Small intestine (tissue), 7 donors: ENCODE measurements at regions not wholly inside any gene's neighbourhood (a gene's known extent, or its start where the extent isn't known, plus 50 kb on each side); places are given as distances from the start of the nearest gene placed in this dataset.
"Not testable (repeated sequence)": the region's sequence is repeated elsewhere in the genome, so short reads cannot be mapped to it uniquely, and the experiment has no call there.

Experiments used
- DNase-seq, 2 donors: peaks; one replicate each; pipeline versions ENCODE4 v3.0.0 to v3.0.0-alpha.2; 2013
- FAIRE-seq: peaks from 2 replicates; lab custom pipeline; 2012; peaks lifted over from hg19 to GRCh38; lab: Jason Lieb, UNC
- H3K27ac ChIP-seq, 3 donors: one replicate each; pipeline ENCODE4 v1.5.1; 2013; ENCODE audit warnings: low read length in 2 of 3, mild to moderate bottlenecking in 2 of 3, control low read depth in 1 of 3, inconsistent platforms in 1 of 3, low read depth in 1 of 3, moderate library complexity in 1 of 3
- H3K27me3 ChIP-seq, 3 donors: one replicate each; pipeline ENCODE4 v1.6.1; 2013; ENCODE audit warnings: low read length in 3 of 3, inconsistent platforms in 1 of 3; ENCODE audit not compliant: control insufficient read depth in 3 of 3, insufficient read depth in 3 of 3
- H3K36me3 ChIP-seq, 3 donors: one replicate each; pipeline ENCODE4 v1.6.1; 2013; ENCODE audit warnings: low read length in 3 of 3, inconsistent platforms in 1 of 3, low read depth in 1 of 3, mild to moderate bottlenecking in 1 of 3, moderate library complexity in 1 of 3; ENCODE audit not compliant: control insufficient read depth in 3 of 3, insufficient read depth in 2 of 3
- H3K4me1 ChIP-seq, 3 donors: one replicate each; pipeline ENCODE4 v1.6.1; 2013; ENCODE audit warnings: low read length in 2 of 3, inconsistent platforms in 1 of 3, low read depth in 1 of 3, mild to moderate bottlenecking in 1 of 3, moderate library complexity in 1 of 3; ENCODE audit not compliant: control insufficient read depth in 3 of 3, insufficient read depth in 2 of 3
- H3K4me3 ChIP-seq, 3 donors: one replicate each; pipeline ENCODE4 v1.5.1; 2013; ENCODE audit warnings: low read length in 3 of 3, control low read depth in 1 of 3, inconsistent platforms in 1 of 3, low read depth in 1 of 3, mild to moderate bottlenecking in 1 of 3, moderate library complexity in 1 of 3
- H3K9me3 ChIP-seq, 2 donors: one replicate each; pipeline ENCODE4 v1.6.1; 2013; ENCODE audit warnings: low read depth in 1 of 2, low read length in 1 of 2; ENCODE audit not compliant: control insufficient read depth in 2 of 2, insufficient read depth in 1 of 2
- WGBS, 3 donors: extraction: QIAGEN DNeasy Blood & Tissue Kit; methylation state at CpG; one replicate each; pipeline ENCODE4 v1.1.7; 2013; 5-methylcytosine and 5-hydroxymethylcytosine counted together
- donor health status: healthy with polysubstance abuse.
- donor health status: control.
- donor health status: control.
- donor health status: Bipolar disorder and iron deficiency.
- donor health status: healthy.

DNA sequence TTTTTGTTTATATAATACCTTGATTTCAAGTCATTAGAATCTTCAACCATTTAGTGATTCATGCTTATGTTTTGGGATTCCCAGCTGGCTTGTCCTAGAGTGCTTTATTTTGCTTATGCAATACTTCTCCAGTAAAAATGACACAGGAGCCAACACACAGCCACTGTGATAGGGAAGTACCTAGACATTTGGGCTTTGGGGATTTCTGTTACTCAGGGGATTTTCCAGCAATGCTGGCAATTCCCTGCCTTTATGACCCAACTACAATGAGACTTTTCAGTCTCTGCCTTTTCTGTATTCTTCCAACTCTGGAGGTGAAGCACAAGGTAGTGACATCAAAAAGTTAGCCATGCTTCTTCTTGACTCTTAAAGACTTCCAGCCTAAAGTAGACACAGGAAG is 119.0 kb downstream of the DDX11 start:
- H3K36me3 ChIP-seq, H3K4me3 ChIP-seq, H3K4me1 ChIP-seq, FAIRE-seq, H3K9me3 ChIP-seq, H3K27me3 ChIP-seq, H3K27ac ChIP-seq, DNase-seq: not testable (repeated sequence)

DNA sequence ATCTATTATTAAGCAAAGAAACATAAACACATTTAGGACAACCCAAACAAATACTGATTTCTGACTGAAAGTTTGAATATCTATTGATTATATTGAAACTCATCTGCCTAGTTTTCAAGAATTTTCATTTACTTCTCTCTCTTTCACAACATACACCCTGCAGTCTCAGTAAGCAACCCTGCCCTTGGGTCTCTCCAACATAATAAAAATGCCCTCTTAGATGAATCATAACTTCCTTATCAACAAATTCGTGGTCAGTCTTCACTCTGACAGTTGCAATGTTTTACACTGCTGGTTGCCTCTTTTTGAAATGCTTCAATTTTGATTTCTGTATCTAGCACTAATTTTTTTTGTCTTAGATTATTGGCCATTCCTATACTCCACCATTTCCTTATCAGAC is 122.0 kb downstream of the DDX11 start:
- DNase-seq (peak in 1 of 2 donors; percentile 37), FAIRE-seq (peak; percentile 95)
- not testable (repeated sequence) for H3K9me3 ChIP-seq, H3K4me1 ChIP-seq, H3K27ac ChIP-seq, H3K36me3 ChIP-seq, H3K27me3 ChIP-seq, H3K4me3 ChIP-seq
- 0 to 19% (median 16%) methylated on average over 1 of the region's 1 CpG for WGBS, 3 donors

DNA sequence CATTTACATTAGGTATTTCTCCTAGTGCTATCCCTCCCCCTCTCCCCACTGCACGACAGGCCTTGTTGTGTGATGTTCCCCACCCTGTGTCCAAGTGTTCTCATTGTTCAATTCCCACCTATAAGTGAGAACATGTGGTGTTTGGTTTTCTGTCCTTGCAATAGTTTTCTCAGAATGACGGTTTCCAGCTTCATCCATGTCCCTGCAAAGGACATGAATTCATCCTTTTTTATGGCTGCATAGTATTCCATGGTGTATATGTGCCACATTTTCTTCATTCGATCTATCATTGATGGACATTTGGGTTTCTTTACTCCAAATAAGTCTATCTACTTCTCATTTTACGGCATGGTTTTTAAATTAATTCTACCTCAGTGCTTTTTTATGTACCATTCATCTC is 125.8 kb downstream of the DDX11 start:
- H3K4me1 ChIP-seq, H3K4me3 ChIP-seq, DNase-seq, FAIRE-seq, H3K9me3 ChIP-seq, H3K27me3 ChIP-seq, H3K36me3 ChIP-seq, H3K27ac ChIP-seq: not testable (repeated sequence)
- 64 to 74% (median 69%) methylated on average over 4 of the region's 4 CpGs for WGBS, 3 donors

DNA sequence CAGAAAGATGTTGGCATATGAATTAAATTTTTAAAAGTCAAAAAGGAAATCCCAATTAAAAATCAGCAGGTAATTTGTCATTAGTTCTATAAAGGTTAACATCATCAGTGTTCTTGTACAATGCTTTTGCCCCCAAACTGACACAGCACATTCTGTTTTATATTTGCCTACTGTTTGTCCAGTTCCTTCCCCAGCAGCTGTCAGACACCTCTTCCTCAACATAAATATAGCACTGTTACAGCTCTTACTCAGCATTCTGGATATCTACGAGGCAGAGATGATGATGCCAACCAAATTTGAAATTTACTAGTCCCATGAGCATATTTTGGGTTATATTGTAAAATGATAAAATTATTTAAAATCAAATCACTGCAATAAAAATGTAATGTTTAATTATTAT is 124.6 kb downstream of the SINHCAF start:
- no peak for DNase-seq
- Histone ChIP-seq H3K36me3 (no peaks in the 10 kb centered on the region), H3K9me3 (no peaks in the 10 kb centered on the region), H3K27me3 (no peaks in the 10 kb centered on the region), H3K27ac (no peak overlapping the region), H3K4me1 (no peaks in the 10 kb centered on the region), H3K4me3 (no peak overlapping the region)
- WGBS, 3 donors, result 44 to 68% (median 56%) methylated on average over 1 of the region's 1 CpG
- no peak for FAIRE-seq

DNA sequence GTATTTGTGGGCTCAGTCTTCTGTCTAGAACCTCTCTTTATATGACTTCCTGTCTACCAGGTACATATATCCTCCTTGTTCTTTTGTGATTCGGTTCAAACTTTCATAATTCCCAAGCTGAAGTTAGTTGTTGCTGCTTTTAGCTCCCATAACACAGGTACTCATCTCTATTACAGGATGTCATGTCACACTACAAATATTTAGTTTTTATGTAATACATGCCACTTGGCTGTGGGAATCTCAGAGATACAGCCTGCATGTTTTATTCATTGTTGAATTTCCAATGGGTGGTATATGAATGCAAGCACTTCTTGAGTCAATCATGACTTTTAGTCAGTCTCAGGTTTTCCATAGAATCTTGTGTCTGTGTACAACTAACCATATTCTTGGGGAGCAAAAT is 122.7 kb downstream of the SINHCAF start:
- 66 to 77% (median 75%) methylated on average over 1 of the region's 1 CpG for WGBS, 3 donors
- DNase-seq (no peak), FAIRE-seq (no peak)
- Histone ChIP-seq H3K27me3 (no peaks in the 10 kb centered on the region), H3K9me3 (no peaks in the 10 kb centered on the region), H3K4me3 (no peak overlapping the region), H3K4me1 (no peaks in the 10 kb centered on the region), H3K27ac (no peak overlapping the region), H3K36me3 (no peaks in the 10 kb centered on the region)

DNA sequence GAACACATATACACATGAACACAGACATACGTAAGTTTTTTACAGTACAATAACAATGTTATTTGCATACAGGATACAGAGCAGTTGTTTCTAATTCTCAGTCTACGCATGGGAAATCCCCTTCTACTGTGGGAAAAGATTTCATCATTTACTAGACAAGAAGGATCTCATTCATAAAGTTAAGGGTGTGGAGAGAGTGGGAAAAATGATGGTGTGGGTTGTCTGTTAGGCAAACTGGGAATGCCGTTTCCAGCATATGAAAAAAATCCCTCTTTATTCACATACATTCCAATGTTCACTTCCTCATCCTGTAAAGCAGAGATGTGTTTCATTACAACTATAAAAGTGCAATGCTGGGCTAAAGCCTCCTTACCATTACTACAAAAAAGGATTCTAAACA is 120.9 kb downstream of the SINHCAF start:
- Histone ChIP-seq H3K9me3 (no peaks in the 10 kb centered on the region), H3K27me3 (no peaks in the 10 kb centered on the region), H3K36me3 (no peaks in the 10 kb centered on the region), H3K27ac (no peak overlapping the region), H3K4me1 (no peaks in the 10 kb centered on the region), H3K4me3 (no peak overlapping the region)
- FAIRE-seq (no peak), DNase-seq (peak in 1 of 2 donors; percentile 37)
- 9 to 16% (median 11%) methylated on average over 3 of the region's 3 CpGs for WGBS, 3 donors

DNA sequence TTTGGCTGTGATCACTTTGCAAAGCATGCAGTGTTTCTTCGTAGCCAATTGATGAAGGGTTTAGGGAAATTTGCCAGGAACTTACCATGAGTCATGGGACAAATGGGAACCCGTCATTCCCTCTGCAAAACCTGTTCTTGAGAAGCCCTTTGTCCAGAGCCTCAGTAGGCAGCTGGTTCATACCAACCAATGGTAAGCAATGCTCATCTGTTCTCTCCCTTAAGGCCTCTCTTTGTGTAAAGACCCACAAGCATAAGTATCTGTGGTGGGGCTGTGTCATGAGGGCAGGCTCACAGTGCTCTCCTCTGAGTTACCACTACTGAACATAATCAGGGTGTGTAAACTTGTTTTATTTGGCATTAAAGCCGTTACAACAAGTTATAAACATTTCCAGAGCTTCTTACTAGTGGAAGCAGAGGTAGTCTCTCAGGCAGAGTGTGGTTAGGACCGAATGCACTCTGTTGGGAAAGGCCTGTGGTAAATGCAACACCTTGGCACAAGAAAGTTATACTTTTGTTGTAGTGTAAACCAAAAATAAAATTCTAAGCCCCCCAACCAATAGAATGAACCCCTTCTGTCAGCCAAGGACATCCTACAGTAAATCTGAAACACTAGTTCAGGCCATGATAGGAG is 119.8 kb downstream of the SINHCAF start:
- DNase-seq (peak; percentile 13 to 65), FAIRE-seq (no peak)
- 26 to 42% (median 30%) methylated on average over 4 of the region's 4 CpGs for WGBS, 3 donors

DNA sequence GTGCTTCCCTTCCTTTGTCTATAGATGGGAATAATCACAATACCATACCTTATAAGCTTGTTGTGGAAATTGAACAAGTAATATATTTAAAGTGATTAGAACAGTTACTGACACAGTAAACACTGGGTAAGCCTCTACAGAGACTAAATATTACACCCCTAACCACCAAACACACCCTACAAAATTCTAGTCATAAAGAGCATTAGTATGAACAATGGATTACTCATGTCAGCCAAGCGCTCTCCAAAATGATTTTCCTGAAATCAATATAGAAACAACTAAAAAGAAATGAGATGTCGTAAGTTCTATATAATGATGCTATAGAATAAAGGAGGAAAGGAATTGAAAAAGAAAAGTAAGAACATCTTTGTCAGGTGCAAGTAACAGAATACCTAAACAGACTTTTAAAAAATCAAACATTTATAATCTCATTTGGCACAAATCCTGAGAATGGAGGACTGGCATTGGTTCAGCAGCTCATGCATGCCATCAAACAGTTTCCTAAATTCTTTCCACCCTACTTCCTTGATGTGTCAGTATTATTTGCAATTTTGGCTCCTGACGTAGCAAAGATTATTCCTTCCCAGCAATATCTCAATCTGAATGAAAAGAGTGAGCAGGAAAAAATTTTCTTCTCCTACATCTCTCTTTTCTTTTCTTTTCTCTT is 118.0 kb downstream of the SINHCAF start:
- H3K4me3 ChIP-seq, result no peak overlapping the region
- no peak overlapping the region for H3K27ac ChIP-seq
- 81 to 86% (median 85%) methylated on average over 3 of the region's 3 CpGs for WGBS, 3 donors
- peaks cover 0 to 4% (median 1%) of the 10 kb centered on the region in 3 donors for H3K4me1 ChIP-seq
- no peaks in the 10 kb centered on the region for H3K36me3 ChIP-seq
- H3K9me3 ChIP-seq, result no peaks in the 10 kb centered on the region
- no peaks in the 10 kb centered on the region for H3K27me3 ChIP-seq
- DNase-seq (no peak), FAIRE-seq (no peak)

More for the DNA sequence above, 119.8 kb downstream of the SINHCAF start:
- Histone ChIP-seq H3K9me3 (no peaks in the 10 kb centered on the region), H3K27me3 (no peaks in the 10 kb centered on the region), H3K27ac (no peak overlapping the region), H3K4me1 (peaks cover 0 to 4% (median 0%) of the 10 kb centered on the region in 3 donors), H3K36me3 (no peaks in the 10 kb centered on the region), H3K4me3 (no peak overlapping the region)
